Esophagus squamous epithelium (tissue), 5 donors: ENCODE measurements at regions not wholly inside any gene's neighbourhood (a gene's known extent, or its start where the extent isn't known, plus 50 kb on each side); places are given as distances from the start of the nearest gene placed in this dataset.

ENCODE experiments used
- DNase-seq: peaks from one replicate; lab custom pipeline; 2025; lab: John Stamatoyannopoulos, UW
- H3K27ac ChIP-seq, 4 donors: fragments of 200-600 bp; sonication (generic); one replicate each; pipeline ENCODE4 v1.5.1; 2016 to 2019; ENCODE audit warnings: mild to moderate bottlenecking in 1 of 4
- H3K27me3 ChIP-seq, 4 donors: fragments of 200-600 bp; sonication (generic); 1 replicate in 3 of 4; 2 replicates in 1 of 4; pipeline versions ENCODE4 v1.5.1 to v1.6.0; 2017 to 2021; ENCODE audit warnings: antibody characterized with exemption in 1 of 4
- H3K36me3 ChIP-seq, 3 donors: fragments of 200-600 bp; sonication (generic); one replicate each; pipeline ENCODE4 v1.5.1; 2016 to 2019
- H3K4me1 ChIP-seq, 3 donors: fragments of 200-600 bp; sonication (generic); one replicate each; pipeline ENCODE4 v1.5.1; 2017 to 2019
- H3K4me3 ChIP-seq, 4 donors: fragments of 200-600 bp; sonication (generic); 1 replicate in 3 of 4; 2 replicates in 1 of 4; pipeline ENCODE4 v1.5.1; 2016 to 2019; ENCODE audit warnings: mild to moderate bottlenecking in 2 of 4, moderate library complexity in 1 of 4
- H3K9me3 ChIP-seq, 3 donors: fragments of 200-600 bp; sonication (generic); one replicate each; pipeline ENCODE4 v1.5.1; 2016 to 2019
- POLR2A ChIP-seq, 4 donors: fragments of 450-650 bp; IDR thresholded peaks; one replicate each; pipeline ENCODE4 v1.6.1; 2017; ENCODE audit warnings: antibody characterized with exemption in 4 of 4, mild to moderate bottlenecking in 4 of 4, moderate library complexity in 3 of 4
- WGBS, 2 donors: methylation state at CpG; one replicate each; pipeline ENCODE4 v1.1.5; 2018; 5-methylcytosine and 5-hydroxymethylcytosine counted together
- intact Hi-C: fragments of 100-400 bp; cut with DNase I; formaldehyde crosslinking; loops from one replicate; pipeline ENCODE4 v1.15.0; 2022
- TF ChIP-seq, protein P1 (sequence below), 6 experiments: fragments of 450-650 bp in 4 of 6; fragments of 200-600 bp in 2 of 6; sonication (generic) in 2 of 6; IDR thresholded peaks; one replicate each; pipeline ENCODE4 v1.5.1; 2016 to 2019; ENCODE audit warnings: antibody characterized with exemption in 6 of 6, mild to moderate bottlenecking in 4 of 6, moderate library complexity in 4 of 6
- donor health status: DM: yes; HTN: yes; CAD: no.

DNA sequence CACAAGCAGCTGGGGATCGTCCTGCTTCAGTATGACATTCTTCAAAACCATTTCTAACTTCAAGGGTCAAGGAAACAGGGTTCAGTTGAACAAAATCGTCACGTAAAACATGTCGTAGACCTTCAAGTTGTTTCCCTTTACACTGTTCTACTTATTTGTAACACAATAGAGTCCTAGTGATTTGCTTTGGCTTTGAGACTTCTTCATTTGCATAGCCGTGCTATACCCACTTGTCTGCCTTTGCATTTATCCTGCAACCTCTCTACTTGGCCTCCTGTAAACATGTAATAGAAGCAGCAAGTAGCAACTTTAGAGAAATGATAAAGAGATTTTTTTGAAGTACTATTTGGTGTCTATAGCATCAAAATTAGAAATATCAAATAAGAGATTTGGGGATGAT is 194.9 kb downstream of the SLC7A11 start:
- no peak overlapping the region for H3K4me3 ChIP-seq
- no peaks in the 10 kb centered on the region for H3K36me3 ChIP-seq
- H3K4me1 ChIP-seq: peaks cover 0 to 8% (median 0%) of the 10 kb centered on the region in 3 donors
- no peaks in the 10 kb centered on the region for H3K27me3 ChIP-seq
- H3K9me3 ChIP-seq: no peaks in the 10 kb centered on the region
- intact Hi-C loops: no loop called here
- no peak for DNase-seq
- 66 to 77% methylated on average over 5 of the region's 5 CpGs for WGBS, 2 donors
- H3K27ac ChIP-seq: no peak overlapping the region
- TF ChIP-seq POLR2A (IDR thresholded peaks at IDR 0.05): no peak
- TF ChIP-seq, protein P1, sequence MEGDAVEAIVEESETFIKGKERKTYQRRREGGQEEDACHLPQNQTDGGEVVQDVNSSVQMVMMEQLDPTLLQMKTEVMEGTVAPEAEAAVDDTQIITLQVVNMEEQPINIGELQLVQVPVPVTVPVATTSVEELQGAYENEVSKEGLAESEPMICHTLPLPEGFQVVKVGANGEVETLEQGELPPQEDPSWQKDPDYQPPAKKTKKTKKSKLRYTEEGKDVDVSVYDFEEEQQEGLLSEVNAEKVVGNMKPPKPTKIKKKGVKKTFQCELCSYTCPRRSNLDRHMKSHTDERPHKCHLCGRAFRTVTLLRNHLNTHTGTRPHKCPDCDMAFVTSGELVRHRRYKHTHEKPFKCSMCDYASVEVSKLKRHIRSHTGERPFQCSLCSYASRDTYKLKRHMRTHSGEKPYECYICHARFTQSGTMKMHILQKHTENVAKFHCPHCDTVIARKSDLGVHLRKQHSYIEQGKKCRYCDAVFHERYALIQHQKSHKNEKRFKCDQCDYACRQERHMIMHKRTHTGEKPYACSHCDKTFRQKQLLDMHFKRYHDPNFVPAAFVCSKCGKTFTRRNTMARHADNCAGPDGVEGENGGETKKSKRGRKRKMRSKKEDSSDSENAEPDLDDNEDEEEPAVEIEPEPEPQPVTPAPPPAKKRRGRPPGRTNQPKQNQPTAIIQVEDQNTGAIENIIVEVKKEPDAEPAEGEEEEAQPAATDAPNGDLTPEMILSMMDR (IDR thresholded peaks at IDR 0.05): no peak

DNA sequence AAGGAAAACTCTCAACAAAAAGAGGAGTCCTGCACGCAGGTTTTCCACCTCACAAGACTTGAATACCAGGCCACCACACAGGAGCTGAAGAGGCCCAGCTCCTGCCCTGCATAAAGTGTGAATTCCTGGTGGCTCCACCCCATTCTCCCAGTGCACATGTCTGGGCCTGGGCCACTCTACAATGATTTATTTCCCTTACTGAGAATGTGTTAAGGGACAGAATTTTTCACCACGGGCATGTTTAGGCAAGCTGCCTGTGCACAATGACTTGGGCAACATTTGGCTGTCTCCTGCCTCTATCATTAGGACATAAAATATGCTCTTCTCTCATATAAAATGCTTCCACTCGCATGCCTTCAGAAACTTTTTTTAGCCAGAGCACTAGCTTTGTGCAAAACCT is 197.1 kb downstream of the SLC7A11 start:
- DNase-seq: no peak
- H3K9me3 ChIP-seq: no peaks in the 10 kb centered on the region
- H3K27me3 ChIP-seq: no peaks in the 10 kb centered on the region
- no peaks in the 10 kb centered on the region for H3K36me3 ChIP-seq
- peaks cover 0 to 8% (median 0%) of the 10 kb centered on the region in 3 donors for H3K4me1 ChIP-seq
- TF ChIP-seq, protein P1 (IDR thresholded peaks at IDR 0.05): no peak
- TF ChIP-seq POLR2A (IDR thresholded peaks at IDR 0.05): no peak
- WGBS, 2 donors: 14 to 40% methylated on average over 1 to 3 of the region's 3 CpGs
- H3K27ac ChIP-seq: peak overlapping the region in 1 of 4 donors; percentile 21
- intact Hi-C loops: no loop called here
- no peak overlapping the region for H3K4me3 ChIP-seq

DNA sequence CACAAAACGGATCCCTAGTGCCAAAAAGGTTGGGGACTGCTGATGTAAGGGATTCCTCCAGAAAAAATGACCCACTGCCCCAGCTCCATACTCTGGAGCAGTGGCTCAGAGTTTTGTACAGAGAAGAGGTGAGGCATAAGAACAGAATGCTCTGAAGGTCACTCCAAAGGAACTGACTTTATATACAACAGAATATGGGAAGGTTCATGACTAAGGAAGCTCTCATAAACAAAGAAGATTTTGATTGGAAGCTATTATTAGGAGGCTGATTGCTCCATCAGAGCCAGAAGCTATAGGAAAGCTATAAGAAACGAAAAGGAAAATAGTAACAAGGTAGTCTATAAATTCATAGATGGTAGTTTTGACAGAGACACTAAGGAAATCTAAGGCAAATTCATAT is 203.1 kb downstream of the SLC7A11 start:
- no peak overlapping the region for H3K4me3 ChIP-seq
- TF ChIP-seq, protein P1 (IDR thresholded peaks at IDR 0.05): no peak
- TF ChIP-seq POLR2A (IDR thresholded peaks at IDR 0.05): no peak
- 72 to 75% methylated on average over 2 of the region's 2 CpGs for WGBS, 2 donors
- no peak for DNase-seq
- H3K4me1 ChIP-seq: peaks cover 0 to 21% (median 10%) of the 10 kb centered on the region in 3 donors
- no peaks in the 10 kb centered on the region for H3K9me3 ChIP-seq
- intact Hi-C loops: loop anchor here (5.0 kb wide), 1 partner anchor 48 kb away; no protein-coding TSS in a partner anchor
- no peaks in the 10 kb centered on the region for H3K27me3 ChIP-seq
- no peak overlapping the region for H3K27ac ChIP-seq
- H3K36me3 ChIP-seq: no peaks in the 10 kb centered on the region

DNA sequence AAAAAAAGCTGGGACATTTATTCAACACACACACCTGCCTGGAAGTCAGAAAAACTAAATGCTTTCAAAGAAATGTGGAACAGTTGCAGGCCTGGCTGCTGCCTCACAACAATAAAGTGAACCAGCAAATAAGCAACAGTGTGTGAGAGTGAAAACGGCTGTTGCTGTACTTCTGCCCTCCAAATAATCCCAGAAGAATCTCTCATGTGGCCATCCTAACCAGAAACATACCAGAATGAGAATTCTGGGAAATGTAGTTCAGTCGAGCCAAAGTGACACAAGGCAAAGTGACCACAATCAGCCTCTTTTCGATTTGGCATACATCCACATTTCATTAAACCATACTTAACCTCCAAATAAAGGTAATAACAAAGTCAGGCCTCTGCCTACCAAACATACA is 204.5 kb downstream of the SLC7A11 start:
- Histone ChIP-seq H3K9me3 (no peaks in the 10 kb centered on the region), H3K4me3 (no peak overlapping the region), H3K36me3 (no peaks in the 10 kb centered on the region), H3K4me1 (peaks cover 0 to 34% (median 10%) of the 10 kb centered on the region in 3 donors), H3K27ac (no peak overlapping the region), H3K27me3 (no peaks in the 10 kb centered on the region)
- WGBS, 2 donors: 41 to 81% methylated on average over 3 of the region's 3 CpGs
- no peak for TF ChIP-seq POLR2A (IDR thresholded peaks at IDR 0.05)
- TF ChIP-seq, protein P1 (IDR thresholded peaks at IDR 0.05): no peak
- intact Hi-C loops: loop anchor here (5.0 kb wide), 1 partner anchor 50 kb away; no protein-coding TSS in a partner anchor
- DNase-seq: no peak

DNA sequence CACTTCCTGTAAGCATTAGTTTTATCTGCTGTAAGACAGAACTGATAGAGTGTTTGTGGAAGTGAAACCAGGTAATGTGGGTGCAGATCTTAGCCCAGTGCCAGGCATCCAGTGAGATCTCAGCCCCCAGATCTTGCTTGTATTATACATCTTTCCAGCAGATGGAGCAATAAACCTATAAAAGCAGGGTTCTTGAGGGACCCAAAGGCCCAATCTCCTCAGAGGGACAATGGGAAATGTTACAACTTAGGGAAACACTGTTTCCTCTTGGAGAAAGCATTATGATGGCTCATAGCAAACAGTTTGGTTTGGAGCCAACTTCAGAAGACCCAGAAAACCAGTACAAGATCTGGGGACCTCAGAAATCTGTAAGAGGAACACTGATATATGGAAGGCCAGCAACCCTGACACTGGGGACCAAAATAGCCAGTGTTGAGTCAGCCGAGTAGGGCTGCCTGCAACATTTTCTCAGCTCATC is 206.3 kb downstream of the SLC7A11 start:
- Histone ChIP-seq H3K4me1 (peaks cover 0 to 49% (median 14%) of the 10 kb centered on the region in 3 donors), H3K27me3 (no peaks in the 10 kb centered on the region), H3K4me3 (no peak overlapping the region), H3K27ac (peak overlapping the region; percentile 37 to 71 (median 66)), H3K36me3 (no peaks in the 10 kb centered on the region), H3K9me3 (no peaks in the 10 kb centered on the region)
- WGBS, 2 donors: 38 to 50% methylated on average over 1 of the region's 1 CpG
- DNase-seq: no peak
- intact Hi-C loops: loop anchor here (5.0 kb wide), 1 partner anchor 51 kb away; no protein-coding TSS in a partner anchor
- TF ChIP-seq POLR2A (IDR thresholded peaks at IDR 0.05): no peak
- TF ChIP-seq, protein P1 (IDR thresholded peaks at IDR 0.05): peak in 5 of 6 experiments; percentile 43 to 74 (median 52)
